ENCODE measurements at regions not wholly inside any gene's neighbourhood (a gene's known extent, or its start where the extent isn't known, plus 50 kb on each side); places are given as distances from the start of the nearest gene placed in this dataset.
"Not testable (repeated sequence)": the region's sequence is repeated elsewhere in the genome, so short reads cannot be mapped to it uniquely, and the experiment has no call there.

GRCh38 chr4:164087733-164088132 lies 593.2 kb downstream of the TMA16 start:
- Histone ChIP-seq H2AFZ (ENCODE audit: low read depth, low read length) (no peak overlapping the region), H3K36me3 (ENCODE audit: insufficient read depth, low read length) (no peaks in the 10 kb centered on the region), H3K4me3 (ENCODE audit: low read length) (no peak overlapping the region), H3K4me1 (ENCODE audit: insufficient read depth, low read length) (no peaks in the 10 kb centered on the region), H3K9me3 (ENCODE audit: low read length) (no peaks in the 10 kb centered on the region), H3K27me3 (ENCODE audit: insufficient read depth, low read length) (no peaks in the 10 kb centered on the region)

DNA sequence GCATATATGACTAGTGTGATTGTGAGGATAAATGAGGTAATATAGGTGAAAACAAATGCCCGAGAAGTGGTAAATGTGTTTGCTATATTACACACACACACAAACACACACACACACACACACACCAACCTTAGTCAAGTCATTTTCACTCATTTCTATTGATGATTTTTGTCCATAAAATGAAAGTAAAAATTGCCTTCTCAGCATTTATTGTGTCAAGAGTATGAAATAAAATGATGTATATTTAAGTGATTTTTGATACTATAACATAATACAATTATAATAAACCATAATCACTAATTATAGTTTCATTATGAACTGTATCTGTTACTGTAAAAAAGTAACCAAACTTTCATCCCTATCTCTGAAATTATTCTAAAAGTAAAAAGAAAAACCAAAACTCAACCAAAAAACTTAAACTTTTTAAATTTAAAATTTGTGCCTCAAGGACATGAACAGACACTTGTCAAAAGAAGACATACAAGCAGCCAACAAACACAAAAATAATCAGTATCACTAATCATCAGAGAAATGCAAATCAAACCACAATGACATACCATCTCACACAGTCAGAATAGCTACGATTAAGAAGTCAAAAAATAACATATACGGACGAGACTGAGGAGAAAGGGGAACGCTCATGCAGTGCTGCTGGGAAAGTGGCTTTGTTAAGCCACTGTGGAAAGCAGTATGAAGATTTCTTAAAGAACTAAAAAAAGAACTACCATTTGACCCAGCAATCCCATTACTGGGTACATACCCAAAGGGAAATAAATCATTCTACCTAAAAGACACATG lies 601.0 kb downstream of the TMA16 start:
- no peak overlapping the region for H2AFZ ChIP-seq (ENCODE audit: low read depth, low read length)
- no peaks in the 10 kb centered on the region for H3K9me3 ChIP-seq (ENCODE audit: low read length)
- no peaks in the 10 kb centered on the region for H3K36me3 ChIP-seq (ENCODE audit: insufficient read depth, low read length)
- no peaks in the 10 kb centered on the region for H3K4me1 ChIP-seq (ENCODE audit: insufficient read depth, low read length)
- no peak overlapping the region for H3K4me3 ChIP-seq (ENCODE audit: low read length)
- H3K27me3 ChIP-seq (ENCODE audit: insufficient read depth, low read length): no peaks in the 10 kb centered on the region

GRCh38 chr4:164096766-164097518 lies 602.5 kb downstream of the TMA16 start:
- Histone ChIP-seq H3K4me1 (ENCODE audit: insufficient read depth, low read length) (no peaks in the 10 kb centered on the region), H3K36me3 (ENCODE audit: insufficient read depth, low read length) (no peaks in the 10 kb centered on the region), H2AFZ (ENCODE audit: low read depth, low read length) (no peak overlapping the region), H3K9me3 (ENCODE audit: low read length) (no peaks in the 10 kb centered on the region), H3K27me3 (ENCODE audit: insufficient read depth, low read length) (no peaks in the 10 kb centered on the region), H3K4me3 (ENCODE audit: low read length) (no peak overlapping the region)

- H3K4me3 ChIP-seq (ENCODE audit: low read length); H3K36me3 ChIP-seq (ENCODE audit: insufficient read depth, low read length); H2AFZ ChIP-seq (ENCODE audit: low read depth, low read length); H3K4me1 ChIP-seq (ENCODE audit: insufficient read depth, low read length); H3K9me3 ChIP-seq (ENCODE audit: low read length); H3K27me3 ChIP-seq (ENCODE audit: insufficient read depth, low read length): not testable (repeated sequence)
Measured at GRCh38 chr4:164100741-164101365, 606.4 kb downstream of the TMA16 start.

DNA sequence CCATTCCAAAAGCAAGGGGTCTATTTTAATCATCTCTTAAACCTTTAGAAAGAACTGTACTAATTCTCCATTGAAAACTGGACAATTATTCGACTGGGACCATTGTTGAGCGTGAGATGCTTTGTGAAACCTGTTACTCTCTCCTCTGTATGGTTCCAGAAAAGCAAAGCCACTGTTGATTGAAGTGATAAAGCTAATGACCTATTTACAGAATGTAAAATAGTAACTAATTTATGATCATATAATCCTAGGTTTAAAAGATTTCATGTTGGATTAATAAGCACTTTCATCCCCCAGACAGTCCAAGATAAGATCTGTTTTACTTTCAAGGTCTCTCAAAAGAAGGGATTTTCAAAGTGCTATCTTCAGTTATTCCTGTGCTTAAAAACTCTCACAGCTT lies 614.5 kb downstream of the TMA16 start:
- Histone ChIP-seq H3K4me1 (ENCODE audit: insufficient read depth, low read length) (no peaks in the 10 kb centered on the region), H3K4me3 (ENCODE audit: low read length) (no peak overlapping the region), H3K36me3 (ENCODE audit: insufficient read depth, low read length) (no peaks in the 10 kb centered on the region), H3K27me3 (ENCODE audit: insufficient read depth, low read length) (no peaks in the 10 kb centered on the region), H3K9me3 (ENCODE audit: low read length) (no peaks in the 10 kb centered on the region), H2AFZ (ENCODE audit: low read depth, low read length) (no peak overlapping the region)

GRCh38 chr4:164109503-164109902 lies 615.0 kb downstream of the TMA16 start:
- no peak overlapping the region for H2AFZ ChIP-seq (ENCODE audit: low read depth, low read length)
- no peaks in the 10 kb centered on the region for H3K9me3 ChIP-seq (ENCODE audit: low read length)
- H3K4me3 ChIP-seq (ENCODE audit: low read length): no peak overlapping the region
- H3K27me3 ChIP-seq (ENCODE audit: insufficient read depth, low read length): no peaks in the 10 kb centered on the region
- H3K36me3 ChIP-seq (ENCODE audit: insufficient read depth, low read length): no peaks in the 10 kb centered on the region
- no peaks in the 10 kb centered on the region for H3K4me1 ChIP-seq (ENCODE audit: insufficient read depth, low read length)

- H3K4me1 ChIP-seq (ENCODE audit: insufficient read depth, low read length): no peaks in the 10 kb centered on the region
- no peak overlapping the region for H2AFZ ChIP-seq (ENCODE audit: low read depth, low read length)
- H3K9me3 ChIP-seq (ENCODE audit: low read length): no peaks in the 10 kb centered on the region
- no peak overlapping the region for H3K4me3 ChIP-seq (ENCODE audit: low read length)
- H3K36me3 ChIP-seq (ENCODE audit: insufficient read depth, low read length): no peaks in the 10 kb centered on the region
- H3K27me3 ChIP-seq (ENCODE audit: insufficient read depth, low read length): no peaks in the 10 kb centered on the region
Measured at GRCh38 chr4:164115236-164115635, 620.7 kb downstream of the TMA16 start.

DNA sequence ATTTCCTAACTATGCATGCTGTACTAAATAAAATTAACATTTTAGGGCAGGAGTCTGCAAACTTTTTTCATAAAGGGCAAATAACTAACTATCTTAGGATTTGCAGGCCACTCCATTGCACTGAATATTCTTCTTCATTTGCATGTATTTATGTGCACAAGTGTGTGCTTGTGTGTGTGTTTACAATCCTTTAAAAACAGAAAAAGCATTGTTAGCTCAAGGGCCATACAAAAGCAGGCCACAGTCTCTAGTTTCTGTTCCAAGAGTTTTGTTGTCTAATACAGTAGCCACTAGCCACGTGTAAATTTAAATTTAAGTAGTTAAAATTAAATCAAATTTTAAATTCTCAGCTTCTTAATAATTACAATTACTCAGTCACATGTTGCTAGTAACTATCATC lies 621.8 kb downstream of the TMA16 start:
- no peak overlapping the region for H2AFZ ChIP-seq (ENCODE audit: low read depth, low read length)
- no peaks in the 10 kb centered on the region for H3K36me3 ChIP-seq (ENCODE audit: insufficient read depth, low read length)
- no peaks in the 10 kb centered on the region for H3K27me3 ChIP-seq (ENCODE audit: insufficient read depth, low read length)
- H3K9me3 ChIP-seq (ENCODE audit: low read length): no peaks in the 10 kb centered on the region
- H3K4me3 ChIP-seq (ENCODE audit: low read length): no peak overlapping the region
- no peaks in the 10 kb centered on the region for H3K4me1 ChIP-seq (ENCODE audit: insufficient read depth, low read length)

GRCh38 chr4:164134388-164134787 lies 619.5 kb upstream of the SMIM31 start:
- Histone ChIP-seq H2AFZ (ENCODE audit: low read depth, low read length) (no peak overlapping the region), H3K9me3 (ENCODE audit: low read length) (no peaks in the 10 kb centered on the region), H3K4me3 (ENCODE audit: low read length) (no peak overlapping the region), H3K36me3 (ENCODE audit: insufficient read depth, low read length) (no peaks in the 10 kb centered on the region), H3K27me3 (ENCODE audit: insufficient read depth, low read length) (no peaks in the 10 kb centered on the region), H3K4me1 (ENCODE audit: insufficient read depth, low read length) (no peaks in the 10 kb centered on the region)

- no peaks in the 10 kb centered on the region for H3K9me3 ChIP-seq (ENCODE audit: low read length)
- no peak overlapping the region for H3K4me3 ChIP-seq (ENCODE audit: low read length)
- no peaks in the 10 kb centered on the region for H3K4me1 ChIP-seq (ENCODE audit: insufficient read depth, low read length)
- no peaks in the 10 kb centered on the region for H3K36me3 ChIP-seq (ENCODE audit: insufficient read depth, low read length)
- H3K27me3 ChIP-seq (ENCODE audit: insufficient read depth, low read length): no peaks in the 10 kb centered on the region
- H2AFZ ChIP-seq (ENCODE audit: low read depth, low read length): no peak overlapping the region
Measured at GRCh38 chr4:164136180-164136616, 617.7 kb upstream of the SMIM31 start.

GRCh38 chr4:164138521-164138920 lies 615.4 kb upstream of the SMIM31 start:
- H3K4me3 ChIP-seq (ENCODE audit: low read length): no peak overlapping the region
- no peaks in the 10 kb centered on the region for H3K4me1 ChIP-seq (ENCODE audit: insufficient read depth, low read length)
- no peaks in the 10 kb centered on the region for H3K36me3 ChIP-seq (ENCODE audit: insufficient read depth, low read length)
- no peaks in the 10 kb centered on the region for H3K27me3 ChIP-seq (ENCODE audit: insufficient read depth, low read length)
- H2AFZ ChIP-seq (ENCODE audit: low read depth, low read length): no peak overlapping the region
- no peaks in the 10 kb centered on the region for H3K9me3 ChIP-seq (ENCODE audit: low read length)

DNA sequence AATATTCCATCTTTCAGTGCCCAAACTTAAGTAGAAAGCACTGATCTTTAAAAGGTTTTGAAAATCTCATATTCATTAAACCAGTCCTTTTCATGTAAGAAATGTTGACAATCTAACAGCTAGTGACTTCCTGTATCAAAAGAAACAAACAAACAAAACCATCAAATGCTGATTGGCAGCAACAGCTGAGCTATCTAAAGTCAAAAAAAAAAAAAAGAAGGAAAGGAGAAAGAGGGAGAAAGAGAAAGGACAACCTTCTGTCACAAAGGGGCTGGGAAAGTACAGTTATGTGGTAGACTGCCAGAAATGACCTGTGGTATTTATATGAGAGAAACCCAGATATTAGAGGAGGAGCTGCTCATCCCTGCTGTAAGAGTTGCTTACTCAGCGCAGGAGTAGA lies 614.6 kb upstream of the SMIM31 start:
- Histone ChIP-seq H3K27me3 (ENCODE audit: insufficient read depth, low read length) (no peaks in the 10 kb centered on the region), H3K36me3 (ENCODE audit: insufficient read depth, low read length) (no peaks in the 10 kb centered on the region), H2AFZ (ENCODE audit: low read depth, low read length) (no peak overlapping the region), H3K4me3 (ENCODE audit: low read length) (no peak overlapping the region), H3K9me3 (ENCODE audit: low read length) (no peaks in the 10 kb centered on the region), H3K4me1 (ENCODE audit: insufficient read depth, low read length) (no peaks in the 10 kb centered on the region)

DNA sequence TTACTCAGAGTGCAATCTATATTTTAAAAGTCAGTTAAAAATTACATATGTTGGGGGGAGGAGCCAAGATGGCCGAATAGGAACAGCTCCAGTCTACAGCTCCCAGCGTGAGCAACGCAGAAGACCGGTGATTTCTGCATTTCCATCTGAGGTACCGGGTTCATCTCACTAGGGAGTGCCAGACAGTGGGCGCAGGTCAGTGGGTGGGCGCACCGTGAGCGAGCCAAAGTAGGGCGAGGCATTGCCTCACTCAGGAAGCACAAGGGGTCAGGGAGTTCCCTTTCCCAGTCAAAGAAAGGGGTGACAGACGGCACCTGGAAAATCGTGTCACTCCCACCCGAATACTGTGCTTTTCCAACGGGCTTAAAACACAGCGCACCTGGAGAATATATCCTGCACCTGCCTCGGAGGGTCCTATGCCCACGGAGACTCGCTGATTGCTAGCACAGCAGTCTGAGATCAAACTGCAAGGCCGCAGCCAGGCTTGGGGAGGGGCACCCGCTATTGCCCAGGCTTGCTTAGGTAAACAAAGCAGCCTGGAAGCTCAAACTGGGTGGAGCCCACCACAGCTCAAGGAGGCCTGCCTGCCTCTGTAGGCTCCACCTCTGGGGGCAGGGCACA lies 612.1 kb upstream of the SMIM31 start:
- H2AFZ ChIP-seq (ENCODE audit: low read depth, low read length); H3K9me3 ChIP-seq (ENCODE audit: low read length); H3K4me1 ChIP-seq (ENCODE audit: insufficient read depth, low read length); H3K36me3 ChIP-seq (ENCODE audit: insufficient read depth, low read length); H3K4me3 ChIP-seq (ENCODE audit: low read length); H3K27me3 ChIP-seq (ENCODE audit: insufficient read depth, low read length): not testable (repeated sequence)
